CD4-positive, alpha-beta memory T cell (primary cell): ENCODE measurements at regions not wholly inside any gene's neighbourhood (a gene's known extent, or its start where the extent isn't known, plus 50 kb on each side); places are given as distances from the start of the nearest gene placed in this dataset.
"Not testable (repeated sequence)": the region's sequence is repeated elsewhere in the genome, so short reads cannot be mapped to it uniquely, and the experiment has no call there.

Source experiments
- CTCF ChIA-PET: fragments of 350-600 bp; sonication (Branson Sonifier 250); formaldehyde crosslinking; loops from one replicate; lab custom pipeline; 2021; ENCODE audit warnings: inconsistent platforms; ENCODE audit not compliant: partially characterized antibody; lab: Charles Lee
- POLR2A ChIA-PET: fragments of 350-600 bp; sonication (Branson Sonifier 250); formaldehyde crosslinking; loops from one replicate; lab custom pipeline; 2021; ENCODE audit not compliant: partially characterized antibody; lab: Charles Lee
- DNase-seq, 5 donors: peaks; one replicate each; pipeline versions ENCODE4 v3.0.0 to v3.0.0-alpha.2; 2020 to 2022; ENCODE audit warnings: mixed read lengths in 1 of 5
- H3K27ac ChIP-seq: one replicate; pipeline ENCODE4 v1.7.0; 2013; ENCODE audit warnings: low read depth, low read length
- H3K27me3 ChIP-seq: 2 replicates; pipeline ENCODE4 v1.7.0; 2013; ENCODE audit warnings: mild to moderate bottlenecking, low read length, moderate library complexity; ENCODE audit not compliant: insufficient read depth
- H3K36me3 ChIP-seq: 2 replicates; pipeline ENCODE4 v1.7.0; 2013; ENCODE audit warnings: mild to moderate bottlenecking, low read length, moderate library complexity; ENCODE audit not compliant: insufficient read depth
- H3K4me1 ChIP-seq: 2 replicates; pipeline ENCODE4 v1.7.0; 2013; ENCODE audit warnings: mild to moderate bottlenecking, low read length, moderate library complexity; ENCODE audit not compliant: insufficient read depth
- H3K4me3 ChIP-seq, 2 donors: one replicate each; pipeline ENCODE4 v1.7.0; 2013; ENCODE audit warnings: low read length in 2 of 2, mild to moderate bottlenecking in 1 of 2
- H3K9me3 ChIP-seq, 2 donors: one replicate each; pipeline ENCODE4 v1.7.0; 2013; ENCODE audit warnings: low read length in 2 of 2, control low read depth in 1 of 2; ENCODE audit not compliant: control insufficient read depth in 1 of 2
- H3K27ac Mint-ChIP-seq, 7 donors: one replicate each; pipeline ENCODE4 v1.8.0; 2020 to 2021; ENCODE audit warnings: mixed read lengths in 7 of 7, mild to moderate bottlenecking in 6 of 7, inconsistent platforms in 3 of 7, moderate library complexity in 3 of 7
- H3K27me3 Mint-ChIP-seq, 2 donors: one replicate each; pipeline ENCODE4 v1.8.0; 2020 to 2021; ENCODE audit warnings: mixed read lengths in 2 of 2
- H3K36me3 Mint-ChIP-seq, 2 donors: one replicate each; pipeline ENCODE4 v1.8.0; 2020 to 2021; ENCODE audit warnings: mixed read lengths in 2 of 2, inconsistent platforms in 1 of 2, mild to moderate bottlenecking in 1 of 2
- H3K4me1 Mint-ChIP-seq, 4 donors: one replicate each; pipeline ENCODE4 v1.8.0; 2020 to 2021; ENCODE audit warnings: mixed read lengths in 4 of 4, mild to moderate bottlenecking in 1 of 4
- H3K4me3 Mint-ChIP-seq, 8 donors: one replicate each; pipeline ENCODE4 v1.8.0; 2020 to 2021; ENCODE audit warnings: mixed read lengths in 8 of 8, mild to moderate bottlenecking in 7 of 8, moderate library complexity in 6 of 8, inconsistent platforms in 3 of 8
- H3K9me3 Mint-ChIP-seq, 8 donors: one replicate each; pipeline ENCODE4 v1.8.0; 2020 to 2021; ENCODE audit warnings: mixed read lengths in 8 of 8, mild to moderate bottlenecking in 5 of 8, inconsistent platforms in 3 of 8, moderate library complexity in 1 of 8
- intact Hi-C: fragments of 100-400 bp; cut with micrococcal nuclease; formaldehyde crosslinking; loops from one replicate; pipeline ENCODE4 v1.15.1; 2023

DNA sequence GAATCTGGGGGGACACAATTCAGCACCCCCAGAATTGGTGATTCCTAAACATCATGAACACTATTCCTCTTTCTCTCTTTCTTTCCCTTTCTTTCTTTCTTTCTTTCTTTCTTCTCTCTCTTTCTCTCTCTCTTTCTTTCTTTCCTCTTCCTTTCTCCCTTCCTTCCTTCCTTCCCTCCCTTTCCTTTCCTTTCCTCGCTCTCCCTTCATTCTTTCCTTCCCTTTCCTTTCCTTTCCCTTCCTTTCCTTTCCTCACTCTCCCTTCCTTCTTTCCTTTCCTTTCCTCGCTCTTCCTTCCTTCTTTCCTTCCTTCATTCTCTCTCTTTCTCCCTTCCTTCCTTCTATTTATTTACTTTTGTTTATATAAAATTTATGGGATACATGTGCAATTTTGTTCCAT is 2616.6 kb upstream of the DEFB115 start:
- H3K4me1 Mint-ChIP-seq, H3K27me3 ChIP-seq, H3K36me3 Mint-ChIP-seq, H3K27me3 Mint-ChIP-seq, H3K27ac ChIP-seq, POLR2A ChIA-PET, H3K4me1 ChIP-seq, H3K9me3 ChIP-seq, H3K36me3 ChIP-seq, H3K4me3 ChIP-seq, DNase-seq, CTCF ChIA-PET, intact Hi-C loops, H3K4me3 Mint-ChIP-seq: not testable (repeated sequence)
- Mint-ChIP-seq H3K9me3 (peaks cover 3 to 19% (median 11%) of the 10 kb centered on the region in 8 donors), H3K27ac (peak overlapping the region in 2 of 7 donors; percentile 25 to 88)
